Posterior cingulate gyrus (tissue), 11 donors: ENCODE measurements at regions not wholly inside any gene's neighbourhood (a gene's known extent, or its start where the extent isn't known, plus 50 kb on each side); places are given as distances from the start of the nearest gene placed in this dataset.

Source experiments
- DNase-seq, 10 donors: peaks; one replicate each; pipeline versions ENCODE4 v3.0.0 to v3.0.0-alpha.2; 2020 to 2021; ENCODE audit warnings: mixed read lengths in 3 of 10
- intact Hi-C: fragments of 100-400 bp; cut with DNase I; formaldehyde crosslinking; loops from one replicate; pipeline ENCODE4 v1.15.1; 2023

DNA sequence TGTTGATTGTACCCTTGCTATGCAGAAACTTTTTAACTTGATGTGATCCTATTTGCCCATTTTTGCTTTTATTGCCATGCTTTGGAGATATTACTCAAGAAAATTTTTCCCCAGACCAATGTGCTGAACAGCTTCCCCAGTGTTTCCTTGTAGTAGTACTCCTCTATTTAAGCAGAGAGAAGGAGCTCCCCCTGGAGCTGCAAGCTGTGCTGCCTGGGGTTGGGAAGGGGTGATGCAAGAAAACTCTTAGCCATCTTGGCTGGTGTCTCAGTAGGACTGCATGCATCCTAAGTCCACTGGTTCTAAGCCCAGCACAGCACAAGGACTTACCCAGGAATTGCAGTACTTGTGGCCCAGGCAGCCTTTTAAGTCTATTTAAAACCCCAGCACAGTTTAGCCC, 121.6 kb downstream of the NTMT2 start:
- DNase-seq, result no peak
- intact Hi-C loops, result no loop called here

DNA sequence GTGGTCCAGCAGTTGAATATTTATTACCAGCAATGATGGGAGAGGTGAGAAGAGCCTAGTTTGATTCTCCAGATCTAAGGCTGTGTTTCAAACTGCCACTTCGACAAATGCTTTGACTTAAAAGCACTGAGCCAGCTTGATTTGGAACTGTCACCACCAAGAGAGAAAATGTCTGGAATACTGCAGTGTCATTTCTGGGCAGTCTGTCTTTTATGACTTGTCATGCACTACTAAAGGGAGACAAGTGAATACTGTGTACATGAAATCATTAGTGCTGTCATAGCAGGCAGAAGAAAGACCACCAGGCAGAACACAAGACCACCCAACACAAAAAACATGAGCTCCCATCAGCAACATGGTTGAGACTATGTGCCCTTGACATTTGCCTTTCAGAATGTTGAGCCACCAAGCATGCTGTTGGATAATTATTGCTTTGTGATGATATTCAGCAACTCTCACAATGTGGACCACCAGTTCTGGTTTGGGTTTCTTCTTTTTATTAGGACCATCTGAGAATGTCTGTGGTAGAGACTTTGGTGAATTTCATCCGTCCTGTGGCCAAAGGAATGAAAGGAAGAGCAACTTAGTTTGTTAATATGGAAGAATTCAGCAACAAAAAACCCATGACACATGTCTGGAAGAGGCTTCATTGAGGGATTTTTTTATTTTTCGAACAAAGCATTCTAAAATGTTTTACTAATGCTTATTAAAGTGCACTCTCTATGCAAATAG, 125.8 kb downstream of the NTMT2 start:
- DNase-seq, result no peak
- intact Hi-C loops, result no loop called here

DNA sequence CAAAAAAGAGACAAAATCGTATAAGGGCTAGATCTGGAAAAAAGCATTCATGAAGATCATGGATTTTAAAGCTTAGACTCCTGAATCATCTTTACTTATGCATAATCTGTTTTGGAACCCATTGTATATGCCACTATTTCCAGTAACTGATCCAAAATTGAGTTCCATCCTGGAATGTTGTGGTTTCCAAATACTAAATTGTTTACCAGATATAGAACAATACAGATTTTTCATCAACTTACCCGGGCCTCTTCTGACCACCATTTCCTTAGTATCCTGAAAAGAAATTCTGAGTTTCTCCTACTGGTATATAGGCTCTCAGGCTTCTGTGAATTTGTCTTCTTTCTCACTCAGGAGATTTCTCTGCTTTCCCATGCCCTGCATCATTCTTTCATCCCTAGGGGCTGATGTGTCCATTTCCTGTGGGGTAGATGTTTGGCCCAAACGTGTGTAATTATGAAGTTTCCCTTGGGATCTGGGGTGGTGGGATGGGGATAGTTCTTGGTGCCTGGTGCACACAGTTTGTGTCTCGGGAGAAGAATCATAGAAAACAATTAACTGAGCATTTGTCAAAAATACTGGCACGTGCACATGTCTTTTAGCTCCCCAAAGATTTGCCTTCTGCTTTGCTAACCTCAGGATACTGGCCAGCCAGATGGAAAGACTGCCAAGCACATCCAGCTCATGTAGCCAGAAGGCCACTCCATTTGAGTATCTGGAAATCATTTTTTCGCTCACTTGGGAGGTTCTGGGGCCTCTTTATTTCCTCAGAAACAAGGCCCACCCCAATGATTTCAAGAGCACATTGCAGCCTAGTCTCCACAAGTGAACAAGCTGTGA, 127.8 kb downstream of the NTMT2 start:
- DNase-seq, result no peak
- intact Hi-C loops, result no loop called here

DNA sequence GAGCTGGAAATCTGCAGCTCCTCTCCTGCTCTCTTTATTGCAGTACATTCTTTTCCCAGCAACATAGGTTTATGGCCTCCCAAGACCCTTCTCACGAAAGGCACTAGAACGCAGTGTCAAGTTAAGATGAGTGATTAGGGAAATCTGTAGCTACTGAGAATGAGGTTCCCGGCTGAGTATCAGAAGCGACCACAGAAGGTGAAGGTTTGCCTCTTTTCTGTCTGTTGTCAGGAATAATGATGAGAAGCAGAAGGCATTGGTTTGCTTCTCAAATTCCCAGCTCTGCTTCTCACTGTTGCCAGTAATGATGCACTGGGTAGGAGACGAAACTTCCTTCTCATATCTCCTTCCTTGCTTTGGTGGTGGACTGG, 128.4 kb downstream of the NTMT2 start:
- intact Hi-C loops, result no loop called here
- no peak for DNase-seq

DNA sequence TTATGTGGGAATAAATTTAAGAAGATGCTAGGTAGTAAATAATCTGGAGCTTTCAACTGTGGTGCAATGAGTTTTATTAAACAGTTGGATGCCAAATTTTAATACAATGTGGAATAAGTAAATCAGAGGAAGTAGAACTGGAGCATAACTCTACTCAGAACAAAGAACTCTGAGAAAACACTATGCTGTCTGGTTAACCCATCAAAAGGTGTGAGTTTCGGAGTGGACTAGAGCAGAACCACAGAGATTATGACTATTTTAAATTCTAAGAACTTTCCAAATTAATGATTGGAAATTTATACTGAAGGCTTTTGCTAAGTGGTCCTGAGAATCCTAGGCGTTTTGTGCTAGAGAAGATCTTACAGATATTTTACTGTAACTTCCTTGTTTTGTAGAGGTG, 132.2 kb downstream of the NTMT2 start:
- intact Hi-C loops, result no loop called here

DNA sequence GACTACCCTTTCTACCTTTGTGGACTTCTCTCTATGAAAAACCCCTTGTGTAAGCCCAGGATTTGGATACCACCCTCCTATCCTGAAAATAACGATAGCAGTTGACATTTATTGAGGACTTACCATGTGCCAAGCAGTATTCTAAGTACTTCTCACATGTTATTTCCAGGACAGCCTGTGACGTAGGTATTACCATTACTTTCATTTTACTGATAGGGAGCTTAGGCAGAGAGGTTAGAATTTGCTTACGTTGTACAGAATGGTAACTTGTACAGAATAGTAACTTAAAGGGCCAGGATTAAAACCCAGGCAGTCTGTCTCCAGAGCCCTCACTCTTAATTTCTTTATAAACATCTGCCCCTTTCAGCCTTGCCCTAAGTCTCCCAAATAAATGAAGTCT, 138.3 kb downstream of the NTMT2 start:
- intact Hi-C loops, result no loop called here
- DNase-seq, result no peak

More for the DNA sequence above, 132.2 kb downstream of the NTMT2 start:
- DNase-seq, result no peak

DNA sequence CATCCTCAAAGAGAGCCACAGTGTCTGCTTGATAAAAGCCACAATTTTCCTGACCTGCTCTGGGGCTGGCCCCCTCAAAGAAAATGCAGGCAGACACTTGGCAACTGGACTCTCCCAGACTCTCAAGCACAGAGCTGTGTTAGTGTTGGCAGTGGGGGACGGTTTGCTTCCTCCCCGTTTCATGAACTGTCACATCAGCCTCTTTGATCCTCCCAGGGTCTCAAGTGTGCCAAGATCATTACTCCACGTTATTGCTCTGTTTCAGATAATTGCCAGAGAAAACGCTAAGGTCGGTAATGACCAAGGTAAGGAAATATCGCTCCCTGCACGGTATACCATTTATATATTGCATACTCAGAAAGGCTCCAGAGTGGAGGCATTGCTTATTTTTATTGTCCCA, 138.8 kb downstream of the NTMT2 start:
- intact Hi-C loops, result no loop called here
- no peak for DNase-seq

DNA sequence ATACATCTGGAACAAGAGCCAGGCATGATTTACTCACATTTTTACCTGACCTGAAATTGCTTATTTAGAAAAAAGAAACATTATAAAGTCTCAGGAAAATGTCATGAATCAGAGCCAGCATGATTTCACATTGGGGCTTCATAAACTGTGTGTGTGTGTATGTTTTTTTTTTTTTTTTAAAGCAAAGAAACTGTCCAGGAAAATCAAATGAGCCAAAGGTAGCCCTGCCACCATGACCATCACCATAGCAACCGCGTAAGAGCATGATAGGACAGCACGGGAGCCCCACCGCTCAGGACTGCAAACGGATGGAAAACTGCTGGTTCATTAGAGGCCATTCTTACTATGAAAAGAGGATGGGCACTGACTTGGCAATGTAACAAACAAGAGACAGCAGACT, 139.2 kb downstream of the NTMT2 start:
- intact Hi-C loops, result no loop called here
- DNase-seq, result no peak

DNA sequence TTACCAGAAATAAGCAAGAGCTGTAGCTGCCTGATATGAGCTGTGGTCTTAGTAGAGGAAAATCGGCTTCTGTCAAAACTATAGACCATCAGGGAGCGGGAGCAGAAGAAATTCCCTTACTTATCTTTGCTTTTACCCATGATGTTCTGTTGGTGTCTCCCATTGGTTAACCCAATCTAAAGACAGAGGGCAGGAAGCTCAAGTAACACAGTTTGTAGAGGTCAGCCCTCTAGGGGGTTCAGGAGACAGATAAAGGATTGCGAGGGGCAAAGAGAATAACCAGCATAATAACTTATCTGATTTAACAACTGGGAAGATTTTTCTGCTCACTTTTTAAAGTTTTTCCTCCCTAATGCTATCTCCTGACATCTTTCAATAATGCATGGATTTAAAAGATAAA, 142.4 kb downstream of the NTMT2 start:
- no peak for DNase-seq
- intact Hi-C loops, result no loop called here

DNA sequence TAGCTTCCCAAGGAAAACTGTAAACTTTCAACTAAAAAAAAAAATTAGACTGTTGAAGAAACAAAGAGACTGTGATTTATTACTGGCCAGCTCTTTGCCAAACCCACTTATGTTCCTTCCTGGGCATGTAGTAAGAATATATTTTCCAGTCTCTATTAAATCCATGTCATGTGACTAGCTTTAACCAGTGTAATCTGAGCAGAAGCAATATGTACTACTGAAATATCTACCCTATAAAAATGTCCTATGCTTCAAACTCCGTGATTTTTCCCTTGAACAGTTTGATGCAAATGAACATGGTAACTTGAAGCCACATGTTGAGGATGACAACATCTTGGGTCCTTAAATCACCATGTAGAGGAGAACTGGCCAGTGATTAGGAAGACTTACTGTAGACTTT, 144.5 kb downstream of the NTMT2 start:
- intact Hi-C loops, result no loop called here
- DNase-seq, result no peak

DNA sequence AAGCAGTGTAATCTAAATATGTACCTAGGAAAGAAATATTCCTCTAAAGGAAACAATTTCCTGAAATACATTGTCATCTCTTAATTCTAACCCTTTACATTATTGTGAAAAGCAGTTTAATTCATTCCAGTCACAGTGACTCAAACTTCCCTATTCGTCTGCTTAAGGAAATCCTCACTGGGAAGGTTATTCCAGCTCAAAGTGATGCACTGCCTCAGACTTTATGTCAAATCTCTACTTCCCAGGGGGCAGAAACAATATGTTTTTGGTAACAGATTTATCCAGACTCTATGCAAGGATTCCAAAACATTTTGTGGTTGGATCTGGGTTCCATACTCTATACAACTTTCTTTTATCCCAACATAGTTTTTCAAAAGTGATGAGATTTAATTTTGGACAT, 145.2 kb downstream of the NTMT2 start:
- intact Hi-C loops, result no loop called here
- DNase-seq, result no peak

DNA sequence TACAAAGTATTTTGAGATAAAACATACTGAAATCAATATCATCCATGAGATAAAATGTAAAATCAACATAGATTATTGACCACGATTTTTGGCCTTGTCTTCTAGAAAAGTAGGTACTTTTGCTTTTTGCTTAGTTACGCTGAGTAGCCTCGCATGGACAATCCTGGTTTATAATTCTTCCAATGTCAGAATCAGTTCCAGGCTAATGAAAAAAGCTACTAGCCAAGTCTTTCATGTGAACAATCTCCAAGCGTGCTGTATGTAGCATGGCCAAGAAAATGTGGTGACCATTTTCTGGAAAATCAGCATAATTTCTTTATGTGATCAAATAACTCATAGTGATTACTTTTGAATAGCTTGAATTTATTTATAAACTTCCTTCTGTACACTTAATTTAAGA, 145.8 kb downstream of the NTMT2 start:
- no peak for DNase-seq
- intact Hi-C loops, result no loop called here

DNA sequence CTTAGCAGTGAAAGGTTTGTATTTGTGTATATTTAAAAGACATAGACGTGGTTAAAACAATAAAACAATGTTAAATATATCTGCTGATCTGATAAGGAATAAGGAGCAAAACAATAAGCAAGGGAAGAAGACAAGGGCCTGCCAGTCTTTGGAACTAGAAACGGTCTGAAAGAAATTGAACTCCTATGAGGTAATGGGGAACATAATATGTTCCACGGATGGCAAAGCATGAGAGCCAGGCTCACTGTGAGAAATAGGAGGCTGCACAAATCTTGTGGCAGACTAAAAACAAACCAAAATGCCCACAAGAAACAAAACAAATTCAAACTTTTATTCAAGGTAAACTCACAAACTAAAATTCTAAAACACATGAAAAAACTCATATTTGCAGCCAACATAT, 150.5 kb downstream of the NTMT2 start:
- intact Hi-C loops, result no loop called here
- no peak for DNase-seq

DNA sequence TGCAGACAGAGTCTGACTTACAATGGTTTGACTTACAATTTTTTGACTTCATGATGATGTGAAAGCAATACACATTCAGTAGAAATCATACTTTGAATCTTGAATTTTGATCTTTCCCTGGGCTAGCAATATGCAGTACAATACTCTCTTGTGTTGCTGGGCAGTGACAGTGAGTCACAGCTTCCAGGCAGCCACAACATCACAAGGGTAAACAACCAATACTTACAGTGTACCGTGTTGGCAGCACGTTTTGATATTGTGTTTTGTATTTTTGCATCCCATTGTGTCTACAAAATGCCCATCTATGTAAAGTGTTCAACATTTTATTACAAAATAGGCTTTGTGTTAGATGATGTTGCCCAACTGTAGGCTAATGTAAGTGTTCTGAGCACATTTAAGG, 150.9 kb downstream of the NTMT2 start:
- intact Hi-C loops, result no loop called here
- DNase-seq, result no peak

DNA sequence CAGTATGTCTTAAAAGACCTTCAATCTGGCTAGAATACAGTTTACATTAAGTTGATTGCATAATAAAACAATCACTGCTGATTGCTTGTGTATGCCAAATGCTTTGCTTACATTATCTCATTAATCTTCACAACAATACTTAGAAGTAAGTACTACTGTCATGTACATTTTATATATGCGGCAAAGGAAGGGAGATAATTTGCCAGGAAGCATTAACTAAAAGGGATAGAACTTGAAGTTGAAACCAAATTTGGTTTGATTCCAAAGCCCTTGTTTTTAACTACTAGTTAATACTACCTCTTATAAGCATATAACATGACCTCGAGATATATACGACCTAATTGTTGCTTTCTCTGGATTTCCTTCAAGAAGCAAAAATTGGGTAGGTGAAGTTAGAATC, 155.8 kb downstream of the NTMT2 start:
- DNase-seq, result no peak
- intact Hi-C loops, result no loop called here

DNA sequence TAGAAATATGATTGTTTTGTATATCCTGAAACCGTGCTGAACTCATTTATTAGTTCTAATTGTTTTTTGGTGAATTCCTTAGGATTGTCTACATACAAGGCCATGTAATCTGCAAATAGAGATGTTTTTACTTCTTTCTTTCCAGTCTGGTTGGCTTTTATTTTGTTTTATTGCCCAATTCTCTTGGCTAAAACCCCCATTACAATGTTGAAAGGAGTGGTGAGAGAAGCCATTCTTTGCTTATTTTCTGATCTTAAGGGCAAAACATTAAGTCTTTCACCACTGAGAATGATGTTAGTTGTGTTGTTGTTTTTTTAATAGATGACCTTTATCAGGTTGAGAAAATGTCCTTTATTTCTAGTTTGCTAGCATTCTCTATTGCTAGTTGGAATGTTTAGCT, 157.3 kb downstream of the NTMT2 start:
- intact Hi-C loops, result no loop called here
- DNase-seq, result no peak

DNA sequence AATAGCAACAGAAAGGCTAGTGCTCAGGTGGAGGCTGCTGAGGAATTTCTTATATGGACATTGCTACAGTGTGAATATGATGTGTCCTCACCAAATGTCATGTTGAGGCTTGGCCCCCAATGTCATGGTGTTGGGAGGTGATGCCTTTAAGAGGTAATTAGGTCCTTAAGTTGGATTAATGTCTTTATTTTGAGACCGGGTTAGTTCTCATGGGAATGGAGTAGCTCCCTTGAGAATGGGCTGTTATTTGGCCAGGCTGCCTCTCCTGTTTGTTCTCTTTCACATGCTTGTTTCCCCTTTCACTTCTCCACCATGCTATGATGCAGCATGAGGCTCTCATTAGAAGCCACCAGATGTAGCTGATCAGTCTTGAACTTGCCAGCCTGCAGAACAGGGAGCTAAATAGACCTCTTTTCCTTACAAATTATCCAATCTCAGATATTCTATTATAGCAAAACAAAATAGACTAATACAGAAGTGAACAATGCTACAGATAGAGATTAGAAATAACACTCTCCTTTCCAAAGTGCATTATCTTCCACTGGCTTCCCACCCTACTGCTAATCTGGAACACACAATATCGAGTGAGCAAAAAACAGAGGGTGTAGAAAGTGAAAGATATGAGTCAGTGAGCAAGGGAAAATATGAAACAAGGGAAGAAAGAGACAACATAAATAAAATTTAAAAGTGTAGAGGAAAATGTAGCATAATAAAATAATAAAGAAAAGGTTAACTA, 160.2 kb downstream of the NTMT2 start:
- DNase-seq, result no peak
- intact Hi-C loops, result no loop called here

DNA sequence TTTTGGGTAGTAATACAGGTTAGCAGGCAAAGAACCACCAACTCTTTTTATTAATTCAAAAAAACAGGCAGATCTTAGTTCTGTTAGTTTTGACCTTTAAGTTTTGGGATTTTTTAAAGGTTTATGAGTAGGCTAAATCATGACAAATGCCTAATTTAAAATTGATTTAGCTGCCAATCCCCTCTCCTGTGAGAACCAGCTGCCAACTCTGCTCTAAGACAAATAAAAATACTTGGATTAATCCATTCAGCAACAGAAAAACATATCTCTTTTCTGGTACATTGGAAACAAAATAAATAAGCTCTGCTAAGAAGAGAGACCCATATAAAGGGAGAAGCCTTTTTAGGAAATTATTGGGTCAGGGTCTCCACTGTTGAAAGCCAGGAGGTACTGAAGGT, 160.8 kb downstream of the NTMT2 start:
- no peak for DNase-seq
- intact Hi-C loops, result no loop called here

DNA sequence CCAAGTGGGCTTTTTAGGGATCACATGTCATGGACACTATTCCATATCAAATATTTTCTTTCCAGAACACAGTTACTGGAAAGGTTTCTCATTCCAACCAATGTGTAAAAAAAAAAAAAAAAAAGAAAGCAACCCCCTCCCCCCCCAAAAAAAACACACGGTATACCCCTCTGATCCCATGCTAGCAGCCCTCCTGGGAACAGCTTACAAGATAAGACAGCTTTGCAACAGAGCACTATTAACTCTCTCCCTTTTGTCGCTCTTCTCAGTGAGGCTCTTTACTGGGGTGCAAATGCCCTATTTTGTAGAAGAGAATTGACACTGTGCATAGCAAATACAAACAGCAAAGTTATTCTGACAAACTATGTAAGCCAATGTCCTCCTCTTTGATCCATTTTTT, 161.2 kb downstream of the NTMT2 start:
- DNase-seq, result no peak
- intact Hi-C loops, result no loop called here

DNA sequence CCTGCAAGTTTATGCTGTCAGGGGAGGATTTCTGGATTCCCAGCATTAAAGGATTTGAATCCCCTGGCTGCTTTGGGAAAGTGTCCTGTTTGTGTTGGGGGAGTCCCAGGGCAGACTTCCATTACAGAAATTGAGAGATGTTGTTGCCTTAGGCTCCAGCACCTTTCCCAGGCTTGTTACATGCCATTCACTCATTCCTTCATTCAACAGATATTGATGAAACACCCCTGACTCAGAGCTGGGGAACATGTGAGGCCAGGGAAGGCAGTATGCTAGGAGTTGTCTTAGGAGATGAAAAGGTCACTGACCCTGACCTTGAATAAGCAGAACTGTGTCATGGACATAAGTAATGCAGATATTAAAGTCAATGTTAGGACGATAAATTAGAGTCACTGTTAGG, 161.7 kb downstream of the NTMT2 start:
- intact Hi-C loops, result no loop called here

DNA sequence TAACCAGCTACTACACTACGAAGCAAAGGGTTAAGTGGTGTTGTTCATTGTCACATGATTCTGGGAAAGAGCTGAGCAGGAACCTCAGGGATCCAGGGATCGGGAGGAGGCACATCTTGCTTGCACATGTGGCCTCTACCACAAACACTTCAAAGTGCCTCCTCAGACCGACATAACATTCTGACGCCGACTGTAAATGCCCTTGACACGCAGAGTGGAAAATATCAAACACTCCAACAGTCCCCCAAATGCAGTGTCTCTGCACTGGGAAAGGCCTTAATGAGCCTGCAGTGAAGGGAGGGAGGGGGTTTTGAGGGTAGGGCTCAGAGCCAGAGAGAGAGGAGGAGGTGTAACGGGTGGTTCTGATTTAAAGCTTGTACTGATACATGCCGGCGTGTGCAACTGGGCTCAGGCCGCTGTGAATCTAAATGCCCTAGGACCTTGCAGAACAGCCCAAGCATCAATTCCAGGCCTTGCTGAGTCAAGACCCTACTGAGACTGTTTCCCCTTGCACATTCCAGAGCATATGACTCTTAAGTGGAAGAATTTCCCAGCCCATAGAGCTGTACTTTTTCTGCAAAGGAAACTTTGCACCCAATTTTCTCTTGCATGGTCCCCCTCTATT, 163.7 kb downstream of the NTMT2 start:
- no peak for DNase-seq
- intact Hi-C loops, result no loop called here

More for the DNA sequence above, 161.7 kb downstream of the NTMT2 start:
- no peak for DNase-seq
